GM18511 (cell line): ENCODE measurements at regions not wholly inside any gene's neighbourhood (a gene's known extent, or its start where the extent isn't known, plus 50 kb on each side); places are given as distances from the start of the nearest gene placed in this dataset.
"Not testable (repeated sequence)": the region's sequence is repeated elsewhere in the genome, so short reads cannot be mapped to it uniquely, and the experiment has no call there.

ENCODE experiments used
- ATAC-seq: cut with Tn5 transposase; IDR thresholded peaks from one replicate; pipeline ENCODE4 v1.9.1; 2021; ENCODE audit warnings: mild to moderate bottlenecking, moderate library complexity; ENCODE audit not compliant: unreplicated experiment

DNA sequence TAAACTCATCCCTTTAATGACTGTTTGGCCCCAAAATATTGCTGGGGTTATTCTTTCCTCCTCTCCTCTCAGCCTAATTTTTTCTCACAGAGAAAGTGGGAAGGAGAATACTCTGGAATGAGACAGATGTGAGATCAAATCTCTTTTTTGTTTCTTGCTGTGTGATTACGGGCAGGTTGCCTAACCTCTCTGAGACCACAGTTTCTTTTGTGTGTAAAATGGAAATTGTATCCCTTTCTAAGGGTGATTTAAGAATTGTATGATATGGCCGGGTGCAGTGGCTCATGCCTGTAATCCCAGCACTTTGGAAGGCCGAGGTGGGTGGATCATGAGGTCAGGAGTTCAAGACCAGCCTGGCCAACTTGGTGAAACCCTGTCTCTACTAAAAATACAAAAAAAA lies 111.5 kb upstream of the MRPS22 start:
- not testable (repeated sequence) for ATAC-seq

DNA sequence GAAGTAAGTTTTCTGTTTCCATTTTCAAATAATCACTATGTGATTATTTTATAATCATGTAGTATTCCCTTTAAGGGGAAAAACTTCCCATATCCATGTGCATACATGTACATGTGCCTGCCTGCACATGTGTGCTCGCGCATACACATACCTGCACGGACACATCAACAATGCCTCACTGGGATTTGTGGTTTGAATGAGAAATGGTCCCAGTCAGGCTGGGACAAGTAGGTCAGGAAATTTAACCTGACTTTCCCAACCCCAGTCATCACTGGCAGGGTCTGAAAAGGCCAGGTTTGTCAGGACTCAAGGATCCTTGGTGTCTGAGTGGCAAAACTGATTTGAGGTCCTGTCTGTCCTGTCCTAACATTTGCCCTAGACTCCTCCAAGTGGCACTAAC lies 109.3 kb upstream of the MRPS22 start:
- no peak for ATAC-seq

DNA sequence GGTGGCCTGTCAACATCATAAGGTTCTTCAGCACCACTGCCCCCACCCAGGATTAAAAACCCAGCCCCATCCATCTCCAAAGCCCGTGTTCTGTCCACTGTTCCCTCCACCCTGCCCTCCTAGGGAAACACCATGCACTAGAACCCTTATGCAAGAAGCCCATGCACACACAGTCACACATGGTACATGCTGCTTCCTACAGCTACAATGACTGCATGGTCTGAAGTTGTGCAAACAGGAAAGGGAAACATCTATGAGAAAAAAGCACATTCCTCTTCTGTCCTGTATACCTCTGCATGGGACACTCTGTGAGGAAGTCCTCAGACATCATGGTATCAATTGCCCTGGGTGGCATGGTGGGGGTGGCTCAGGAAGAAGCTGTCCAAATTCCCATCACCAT lies 108.6 kb upstream of the MRPS22 start:
- ATAC-seq: no peak

DNA sequence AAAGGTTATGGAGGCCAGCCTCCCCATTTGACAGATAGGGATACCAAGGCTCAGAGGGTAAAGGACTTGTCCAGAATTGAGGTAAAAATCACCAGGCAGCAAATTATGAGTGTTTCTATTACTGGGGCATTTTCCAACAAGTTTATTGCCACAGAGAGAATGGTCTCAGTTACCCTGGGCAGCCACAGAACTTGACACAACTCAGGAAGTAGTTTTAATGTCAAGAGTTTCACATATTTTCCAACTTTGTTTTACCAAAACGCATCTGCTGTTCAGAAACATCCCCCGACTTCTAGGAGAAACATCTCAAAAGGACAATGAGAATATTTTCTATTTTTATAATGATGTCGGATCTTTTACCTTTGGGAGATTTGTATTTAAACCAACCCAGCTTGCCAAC lies 107.5 kb upstream of the MRPS22 start:
- no peak for ATAC-seq

DNA sequence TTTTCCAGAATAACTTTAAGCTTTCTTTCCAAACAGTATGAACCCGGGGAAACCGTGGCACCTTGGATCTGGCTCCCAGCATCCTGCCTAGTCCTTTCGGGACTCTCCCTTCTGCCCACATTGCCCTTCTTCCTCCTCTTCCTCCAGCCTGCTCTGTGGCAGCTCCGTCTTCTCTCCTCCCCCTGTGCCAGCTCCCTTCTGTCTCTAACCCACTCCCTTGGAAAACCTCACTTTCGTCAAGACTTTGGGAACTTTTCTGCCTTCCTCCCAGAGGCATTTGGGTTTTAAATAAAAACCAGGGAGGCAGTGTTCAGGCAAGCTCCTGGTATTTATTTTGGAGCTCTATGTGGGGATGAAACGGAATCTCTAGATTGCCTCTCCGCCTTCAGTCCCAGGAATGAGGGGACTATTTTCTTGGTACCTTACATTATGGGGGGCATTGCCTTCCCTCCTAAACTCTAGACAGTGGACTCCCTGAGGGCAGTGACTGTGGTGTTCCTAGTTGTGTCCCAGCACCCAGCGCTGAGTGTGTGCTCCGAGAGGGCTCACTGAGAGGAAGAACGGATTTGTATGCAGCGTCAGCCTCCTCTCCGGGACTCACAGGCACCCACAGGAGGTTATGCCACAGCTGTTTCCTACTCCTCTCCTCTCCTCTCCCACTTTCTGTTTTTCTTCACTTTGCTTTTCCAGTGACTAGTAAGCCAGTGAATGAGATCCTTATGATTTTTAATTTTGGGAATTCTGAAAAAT lies 105.4 kb upstream of the MRPS22 start:
- no peak for ATAC-seq

DNA sequence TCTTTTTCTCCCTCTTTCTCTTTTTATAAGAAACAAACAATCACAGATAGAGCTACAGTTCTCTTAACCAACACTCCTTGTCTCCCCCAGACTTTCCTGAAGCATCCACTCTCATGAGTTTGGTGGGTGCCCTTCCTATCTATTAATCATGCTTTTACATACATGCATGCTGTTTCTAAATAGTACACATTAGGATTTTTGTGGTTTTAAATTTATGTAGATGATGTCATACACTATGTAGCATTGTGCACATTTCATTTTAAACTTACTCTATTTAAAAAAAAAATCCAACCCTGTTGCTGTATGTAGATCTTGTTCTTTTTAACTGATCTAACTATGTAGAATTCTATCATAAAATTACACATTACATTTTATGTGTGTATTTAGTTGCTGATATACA lies 104.3 kb upstream of the MRPS22 start:
- ATAC-seq: no peak

DNA sequence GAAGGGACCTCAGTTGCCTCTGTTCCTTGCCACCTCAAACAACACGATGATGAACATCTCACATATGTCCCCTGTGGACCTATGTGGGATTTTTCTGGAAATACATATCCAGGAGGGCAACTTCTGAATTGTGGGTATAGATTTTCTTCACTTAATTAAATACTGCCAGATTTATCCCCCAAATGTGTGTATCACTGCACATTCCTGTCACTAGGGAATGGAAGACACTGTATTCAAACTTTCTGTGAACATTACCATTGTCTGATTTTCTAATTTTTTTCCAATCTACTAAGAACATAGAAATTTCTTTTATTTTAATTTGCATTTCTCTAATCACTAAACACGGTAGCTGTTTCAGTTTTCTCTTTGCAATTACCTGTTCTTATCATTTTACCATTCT lies 102.0 kb upstream of the MRPS22 start:
- ATAC-seq: no peak

DNA sequence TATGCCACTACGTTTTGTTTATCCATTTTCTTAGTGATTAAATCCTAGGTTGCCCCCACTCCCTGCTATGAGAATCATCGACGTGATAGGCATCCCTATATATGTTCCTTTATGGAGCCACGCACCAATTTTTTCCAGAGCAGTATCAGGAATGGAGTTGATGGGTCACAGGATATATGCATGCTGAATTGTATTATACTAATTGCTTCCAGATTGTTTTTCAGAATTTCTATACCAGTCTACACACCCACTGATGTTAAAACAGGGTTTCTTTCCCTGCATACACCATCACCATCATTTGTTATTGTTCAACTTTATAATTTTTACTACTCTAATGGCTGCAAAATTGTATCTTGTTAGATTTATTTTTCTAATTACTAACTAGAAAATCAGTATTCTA lies 100.1 kb upstream of the MRPS22 start:
- ATAC-seq: no peak

DNA sequence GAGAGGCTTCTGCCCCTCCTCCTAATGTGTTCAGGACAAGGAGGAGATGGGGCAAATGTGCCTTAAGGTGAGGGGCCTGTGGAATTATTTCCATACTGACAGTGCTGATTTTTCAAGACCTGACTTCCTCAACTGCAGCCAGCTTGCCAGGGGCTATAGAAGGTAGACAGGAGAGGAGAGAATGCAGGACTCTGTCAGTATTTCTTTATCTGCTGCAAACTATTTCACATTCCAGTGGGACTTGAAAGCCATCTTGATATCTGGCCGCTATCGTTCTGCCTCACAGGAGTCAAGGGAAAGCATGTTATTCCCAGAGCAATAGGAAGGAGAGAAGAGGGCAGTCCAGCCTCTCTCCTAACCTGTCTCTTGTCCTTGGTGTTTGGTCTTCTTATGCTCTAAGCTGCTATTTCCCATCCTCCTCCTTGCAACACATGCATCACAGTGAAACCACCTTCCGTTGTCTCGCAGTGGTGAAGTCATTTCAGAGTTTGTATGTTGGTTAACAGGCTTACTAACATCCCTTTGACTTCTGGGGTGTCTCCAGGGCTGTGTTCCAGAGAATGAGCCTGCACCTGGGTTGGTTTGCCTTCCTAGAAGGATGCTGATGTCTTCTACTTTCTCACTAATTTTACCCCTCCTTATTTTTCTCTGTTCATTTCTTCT lies 95.1 kb upstream of the MRPS22 start:
- ATAC-seq: no peak

DNA sequence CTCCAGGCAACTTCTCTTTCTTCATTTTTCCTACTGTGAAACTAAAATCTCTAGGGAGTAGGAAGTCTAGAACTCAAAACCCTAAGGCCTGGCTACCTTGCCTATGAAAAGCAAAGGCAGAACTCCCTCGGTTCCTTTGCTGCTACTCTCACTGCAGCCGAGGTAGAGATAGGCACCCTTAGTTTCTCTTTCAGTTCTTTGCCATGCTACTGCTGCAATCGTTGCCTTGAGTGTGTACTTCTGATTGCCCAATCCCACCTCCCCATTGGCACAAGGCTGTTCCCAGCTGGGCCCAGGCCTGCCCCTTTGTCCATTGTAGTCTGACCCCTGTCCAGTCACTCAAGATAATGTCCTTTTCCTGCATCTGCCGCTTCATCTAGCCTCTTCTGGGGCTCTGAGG lies 92.3 kb upstream of the MRPS22 start:
- ATAC-seq: no peak

DNA sequence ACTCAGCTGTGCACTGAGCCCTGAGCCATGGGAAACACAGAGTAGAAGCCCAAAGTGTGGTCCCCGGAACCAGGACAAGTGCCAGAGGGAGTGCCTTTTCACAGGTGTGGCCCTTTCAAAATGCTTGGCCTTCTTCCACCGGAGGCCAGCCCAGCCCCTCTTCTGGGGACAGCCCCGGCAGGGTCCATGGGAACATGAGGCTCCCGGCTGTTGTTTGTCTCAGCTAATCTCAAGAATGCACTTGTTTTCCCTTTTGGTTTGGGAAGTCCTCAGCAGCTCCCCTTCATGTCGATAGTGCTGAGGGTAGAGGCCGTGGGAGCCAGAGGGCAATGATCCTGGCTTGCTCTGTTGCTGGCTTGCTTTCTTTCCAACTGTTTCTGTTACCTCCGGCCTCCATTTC lies 91.1 kb upstream of the MRPS22 start:
- no peak for ATAC-seq

DNA sequence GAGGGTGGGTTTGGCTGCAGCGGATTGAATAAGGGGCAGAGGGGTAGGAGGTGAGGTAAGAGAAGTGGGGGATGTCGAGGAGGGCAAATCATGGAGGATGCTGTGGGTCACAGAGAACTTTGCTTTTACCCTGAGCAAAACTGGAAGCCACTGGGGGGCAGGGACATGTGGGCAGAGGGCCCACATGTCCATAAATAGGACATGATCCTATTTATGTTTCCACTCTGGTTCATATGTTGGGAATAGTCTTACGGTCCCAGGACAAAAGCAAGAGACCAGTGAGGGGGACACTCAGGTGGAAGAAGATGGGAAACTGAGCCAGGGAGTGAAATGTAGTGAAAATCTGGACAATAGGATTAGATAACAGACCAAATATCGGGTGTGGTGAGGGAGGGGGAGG lies 85.5 kb upstream of the MRPS22 start:
- no peak for ATAC-seq

DNA sequence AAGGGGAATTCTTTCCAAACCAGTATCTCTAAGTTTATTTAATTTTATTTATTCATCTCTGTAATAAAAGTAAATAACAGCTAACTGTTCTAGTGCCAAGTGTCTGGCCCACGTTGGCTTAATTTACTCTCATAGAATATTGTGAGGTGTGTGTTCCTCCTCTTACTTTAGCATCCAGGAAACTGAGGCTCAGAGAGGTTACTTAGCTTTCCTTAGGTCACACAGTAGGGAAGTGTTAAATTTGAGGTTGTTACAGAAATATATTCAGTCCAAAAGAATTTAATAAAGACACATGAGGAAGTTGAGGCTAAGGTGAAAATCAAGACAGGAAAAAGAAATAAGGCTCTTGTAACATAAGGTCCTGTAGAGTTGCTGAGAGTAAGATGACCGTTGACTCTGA lies 84.4 kb upstream of the MRPS22 start:
- ATAC-seq: no peak

DNA sequence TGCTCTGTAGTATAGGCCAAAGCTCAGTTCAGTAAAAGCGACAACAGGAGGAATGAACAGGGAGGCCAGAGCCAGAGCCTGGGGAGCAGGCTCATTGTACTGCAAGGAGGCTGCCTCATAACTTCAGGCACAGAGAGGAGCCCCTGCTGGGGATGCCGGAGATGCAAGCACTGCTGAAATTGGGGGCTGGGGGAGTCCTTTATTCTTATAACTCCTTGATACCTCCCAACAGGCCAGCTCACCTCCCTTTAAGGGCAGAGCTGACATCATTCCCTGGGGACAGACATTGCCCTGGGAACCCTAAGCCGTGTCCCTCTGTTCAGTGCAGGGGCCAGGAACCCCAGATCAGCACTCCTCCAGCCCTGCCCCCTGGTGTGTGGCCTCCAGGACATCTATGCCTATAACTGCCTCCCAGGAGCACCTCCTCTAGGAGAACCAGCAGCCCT lies 83.8 kb upstream of the MRPS22 start:
- ATAC-seq: no peak

DNA sequence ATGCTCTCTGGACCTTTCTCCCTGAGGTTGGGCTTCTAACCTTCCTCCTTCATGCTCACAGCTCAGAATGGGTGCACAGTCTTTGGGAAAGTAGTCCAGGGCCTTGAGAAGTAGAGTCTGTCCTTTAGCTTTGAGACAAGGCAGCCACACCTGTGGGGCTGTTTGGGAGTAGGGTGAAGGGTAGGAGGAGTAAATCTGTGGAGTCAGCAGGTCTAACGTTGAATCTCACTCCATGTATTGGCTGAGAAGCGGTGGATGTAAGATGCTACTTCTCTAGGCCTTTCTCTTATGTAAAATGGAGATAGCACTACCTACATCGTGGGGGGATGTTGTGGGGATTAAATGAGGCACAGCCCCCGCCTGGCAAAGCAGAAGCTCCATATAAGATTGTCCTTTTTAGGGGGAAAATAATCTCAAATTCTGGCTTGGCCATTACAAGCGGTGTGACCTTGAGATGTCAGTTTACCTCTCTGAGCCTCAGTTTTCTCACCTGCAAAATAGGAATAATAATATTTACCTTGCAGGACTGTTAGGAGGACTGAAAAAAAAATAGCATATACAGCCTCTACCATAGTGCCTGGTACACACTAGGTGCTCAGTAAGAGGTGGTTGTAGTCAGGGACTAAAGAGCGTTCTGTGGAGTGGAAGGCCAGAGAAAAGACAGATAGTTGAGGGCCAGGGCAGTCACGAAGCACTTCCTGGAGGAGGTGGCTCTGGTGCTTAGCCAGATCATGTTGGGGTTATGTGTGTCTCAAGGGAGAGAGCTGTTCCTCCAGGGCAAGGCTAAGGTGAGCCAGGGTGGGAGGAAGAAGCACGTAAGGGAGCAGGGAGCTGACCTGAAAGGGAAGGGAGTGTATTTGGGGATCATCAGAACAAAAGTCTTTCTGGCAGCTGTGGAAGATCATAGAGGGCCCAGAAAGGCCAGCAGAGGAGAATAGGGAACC lies 82.8 kb upstream of the MRPS22 start:
- ATAC-seq: no peak

DNA sequence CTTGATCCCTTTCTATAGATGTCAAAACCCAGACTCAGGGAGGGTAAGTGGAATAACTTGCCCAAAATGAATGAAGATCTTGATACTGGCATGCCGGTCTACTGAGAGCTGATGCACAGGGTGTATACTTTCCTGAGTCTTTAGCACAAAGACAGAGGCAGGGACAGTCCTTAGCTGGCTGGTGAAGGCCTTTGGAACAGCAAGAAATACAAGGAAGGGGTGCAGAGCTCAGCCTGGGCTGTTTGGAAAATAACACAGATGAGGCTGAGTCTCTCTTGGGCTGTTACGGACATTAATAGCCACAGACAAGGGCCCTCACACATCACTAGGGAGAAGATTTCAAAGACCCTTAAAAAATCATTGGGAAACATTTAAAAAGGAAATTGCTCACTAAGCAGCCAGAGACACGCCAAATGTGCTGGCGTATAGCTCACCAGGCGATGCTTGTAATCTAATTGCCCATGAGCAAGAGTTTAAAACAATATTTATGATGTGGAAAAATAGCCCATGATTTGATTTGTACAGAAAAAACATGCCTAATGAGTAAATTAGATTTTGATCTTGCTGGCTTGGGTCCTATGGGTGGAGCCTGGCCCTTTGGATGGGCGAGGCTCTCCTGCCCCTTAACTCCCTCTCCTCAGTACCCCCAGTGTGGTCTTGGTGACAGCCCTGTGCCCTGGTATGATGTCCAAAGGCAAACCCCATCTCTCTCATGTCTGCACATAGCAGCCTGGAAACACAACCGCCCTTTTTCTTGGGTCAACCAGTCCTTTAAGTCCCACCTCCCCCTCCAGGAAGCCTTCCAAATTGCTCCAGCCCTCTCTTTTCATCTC lies 81.8 kb upstream of the MRPS22 start:
- no peak for ATAC-seq

DNA sequence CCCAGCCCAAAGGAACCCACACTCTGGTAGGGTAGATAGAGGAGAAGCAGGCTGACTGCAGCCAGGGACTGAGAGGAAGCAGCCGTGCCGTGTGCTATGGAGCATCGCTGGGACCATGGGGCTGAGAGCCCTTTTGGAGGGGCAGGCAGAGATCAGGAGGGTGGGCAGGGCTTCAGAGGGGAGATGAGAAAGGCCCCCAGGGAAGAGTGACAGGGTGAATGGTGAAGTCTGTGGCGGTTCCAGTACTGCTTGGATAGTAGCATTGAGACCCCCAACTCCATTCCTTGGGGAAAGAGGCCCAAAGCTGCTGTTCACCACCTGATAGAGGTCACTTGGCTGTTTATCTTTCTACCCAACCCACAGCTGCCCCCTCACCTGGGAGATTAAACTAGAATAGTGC lies 80.0 kb upstream of the MRPS22 start:
- ATAC-seq: no peak

DNA sequence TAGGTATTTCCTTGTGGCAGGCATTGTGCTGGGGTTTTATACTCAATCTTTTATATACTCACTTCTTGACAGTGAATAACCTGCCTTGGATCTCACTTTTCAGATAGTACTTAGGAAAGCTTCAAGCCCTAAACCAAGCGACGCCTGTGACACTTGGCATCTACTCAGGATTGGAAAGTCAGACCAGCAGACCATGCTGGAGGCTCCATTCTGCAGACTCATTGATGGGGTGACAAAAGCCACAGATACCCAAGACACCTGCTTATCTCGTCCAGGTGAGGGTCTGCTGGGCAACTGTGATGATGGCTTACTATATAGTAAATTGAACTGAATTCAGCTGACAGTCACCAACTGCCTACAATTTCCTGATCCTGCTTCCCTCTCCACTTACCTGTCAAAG lies 79.4 kb upstream of the MRPS22 start:
- no peak for ATAC-seq

DNA sequence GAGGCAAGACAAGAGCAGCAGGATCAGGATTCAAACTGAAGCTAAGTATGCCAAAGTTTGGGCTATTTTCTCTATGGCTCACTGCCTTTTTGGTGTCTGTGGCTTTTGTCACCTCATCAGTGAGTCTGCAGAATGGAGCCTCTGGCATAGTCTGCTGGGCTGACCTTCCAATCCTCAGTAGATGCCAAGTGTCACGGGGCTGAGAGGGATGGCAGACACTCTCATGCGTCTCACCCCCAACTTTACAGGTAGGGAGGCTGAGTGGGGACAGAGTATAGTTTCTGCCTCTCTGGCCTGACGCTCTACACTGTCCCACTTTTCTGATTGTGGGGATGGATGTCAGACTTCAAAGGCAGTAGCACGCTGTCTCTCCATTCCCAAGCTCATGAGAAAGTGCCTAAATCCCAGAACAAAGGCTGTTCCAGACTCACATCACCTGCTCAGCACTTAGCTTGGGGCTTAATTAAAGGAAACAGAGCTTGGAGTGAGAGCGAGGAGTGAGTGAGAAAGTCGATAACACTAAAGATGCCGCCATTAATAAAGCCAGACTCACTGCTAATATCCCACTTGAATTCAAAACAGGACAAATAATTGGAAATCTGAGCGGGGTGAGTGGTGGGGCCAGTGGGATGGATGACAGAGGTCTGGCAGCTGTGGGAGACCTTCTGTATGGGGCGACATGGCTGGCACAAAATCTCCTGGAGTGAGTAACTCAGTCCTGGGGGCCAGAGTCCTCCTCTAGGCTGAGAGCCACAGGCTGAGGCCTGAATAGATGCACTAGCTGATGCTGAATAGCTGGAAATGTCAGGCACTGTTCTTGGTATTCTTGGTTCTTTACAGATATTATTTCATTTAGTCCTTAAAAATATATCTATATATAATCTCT lies 78.4 kb upstream of the MRPS22 start:
- no peak for ATAC-seq
